ENCODE measurements at regions not wholly inside any gene's neighbourhood (a gene's known extent, or its start where the extent isn't known, plus 50 kb on each side); places are given as distances from the start of the nearest gene placed in this dataset.

DNA sequence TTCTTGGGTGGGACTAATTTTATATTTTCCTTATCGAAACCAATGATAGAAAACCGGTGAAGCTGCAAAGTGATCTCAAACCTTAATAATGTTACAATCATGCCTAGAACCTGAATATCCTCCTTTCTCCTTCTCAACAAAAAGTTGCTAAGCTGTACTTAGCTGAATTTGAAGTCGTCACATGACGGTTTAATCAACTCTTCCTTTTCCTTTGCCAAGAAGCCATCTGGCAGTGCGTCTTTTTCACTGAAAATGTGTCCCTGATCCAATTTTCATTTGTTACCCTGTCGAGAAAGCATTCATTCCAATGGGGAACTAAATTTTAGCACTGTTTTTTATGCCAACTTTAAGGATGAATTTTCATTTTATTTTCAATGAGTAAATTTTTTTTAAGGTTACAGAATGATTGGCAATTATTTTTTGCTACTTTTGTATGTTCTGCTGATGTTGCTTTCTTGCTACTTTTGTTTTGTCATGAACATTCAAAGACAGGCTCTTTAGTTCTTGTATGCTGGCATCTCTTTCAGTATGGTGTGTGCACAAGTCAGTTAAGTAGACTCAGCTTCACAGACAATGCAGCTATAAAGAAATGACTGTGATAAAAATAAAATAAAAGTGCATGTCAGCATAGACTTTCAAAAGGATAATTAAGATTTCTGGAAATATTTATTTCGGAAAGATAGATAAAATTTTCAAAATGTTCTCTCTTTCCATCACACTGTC, 980.0 kb downstream of the DNAJB9 start:
- Histone ChIP-seq H2AFZ (ENCODE audit: insufficient read depth, low read depth, low read length, poor library complexity, severe bottlenecking) (no peak overlapping the region), H3K79me2 (ENCODE audit: insufficient read depth, low read length) (no peaks in the 10 kb centered on the region), H3K4me2 (replicated peaks; ENCODE audit: extremely low read depth, low read length, poor library complexity, severe bottlenecking) (no peak overlapping the region), H3K9me3 (replicated peaks in 1 of 2; ENCODE audit: control insufficient read depth in 1 of 2, insufficient read depth in 1 of 2, low read length in 2 of 2) (peaks cover 19 to 25% of the 10 kb centered on the region in 2 donors), H4K20me1 (ENCODE audit: insufficient read depth, low read length) (no peaks in the 10 kb centered on the region), H3K9ac (ENCODE audit: insufficient read depth, low read length, poor library complexity, severe bottlenecking) (no peak overlapping the region), H3K27ac (ENCODE audit: low read depth in 1 of 2, low read length in 2 of 2) (no peak overlapping the region), H3K36me3 (replicated peaks in 1 of 2; ENCODE audit: control insufficient read depth in 1 of 2, insufficient read depth in 2 of 2, low read length in 2 of 2) (no peaks in the 10 kb centered on the region), H3K27me3 (ENCODE audit: control insufficient read depth in 2 of 2, insufficient read depth in 2 of 2, low read length in 2 of 2) (no peaks in the 10 kb centered on the region), H3K4me3 (replicated peaks in 1 of 3; ENCODE audit: low read depth in 2 of 3, low read length in 3 of 3) (no peak overlapping the region), H3K4me1 (ENCODE audit: control insufficient read depth in 1 of 2, insufficient read depth in 2 of 2, low read length in 2 of 2) (no peaks in the 10 kb centered on the region)
- TF ChIP-seq, protein P1, sequence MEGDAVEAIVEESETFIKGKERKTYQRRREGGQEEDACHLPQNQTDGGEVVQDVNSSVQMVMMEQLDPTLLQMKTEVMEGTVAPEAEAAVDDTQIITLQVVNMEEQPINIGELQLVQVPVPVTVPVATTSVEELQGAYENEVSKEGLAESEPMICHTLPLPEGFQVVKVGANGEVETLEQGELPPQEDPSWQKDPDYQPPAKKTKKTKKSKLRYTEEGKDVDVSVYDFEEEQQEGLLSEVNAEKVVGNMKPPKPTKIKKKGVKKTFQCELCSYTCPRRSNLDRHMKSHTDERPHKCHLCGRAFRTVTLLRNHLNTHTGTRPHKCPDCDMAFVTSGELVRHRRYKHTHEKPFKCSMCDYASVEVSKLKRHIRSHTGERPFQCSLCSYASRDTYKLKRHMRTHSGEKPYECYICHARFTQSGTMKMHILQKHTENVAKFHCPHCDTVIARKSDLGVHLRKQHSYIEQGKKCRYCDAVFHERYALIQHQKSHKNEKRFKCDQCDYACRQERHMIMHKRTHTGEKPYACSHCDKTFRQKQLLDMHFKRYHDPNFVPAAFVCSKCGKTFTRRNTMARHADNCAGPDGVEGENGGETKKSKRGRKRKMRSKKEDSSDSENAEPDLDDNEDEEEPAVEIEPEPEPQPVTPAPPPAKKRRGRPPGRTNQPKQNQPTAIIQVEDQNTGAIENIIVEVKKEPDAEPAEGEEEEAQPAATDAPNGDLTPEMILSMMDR (IDR thresholded peaks at IDR 0.05), result no peak
- Mint-ChIP-seq H3K9me3 (peaks cover 4 to 16% (median 11%) of the 10 kb centered on the region in 7 donors), H3K4me3 (no peak overlapping the region), H3K27ac (no peak overlapping the region), H3K4me1 (no peaks in the 10 kb centered on the region), H3K27me3 (ENCODE audit: low read depth in 3 of 3) (no peaks in the 10 kb centered on the region), H3K36me3 (no peaks in the 10 kb centered on the region)
- WGBS (ENCODE audit: insufficient coverage), result 85% methylated on average over 3 of the region's 7 CpGs
- DNase-seq, result no peak
- intact Hi-C loops (cut with micrococcal nuclease), result no loop called here

- Histone ChIP-seq H2AFZ (ENCODE audit: insufficient read depth, low read depth, low read length, poor library complexity, severe bottlenecking) (no peak overlapping the region), H3K4me3 (replicated peaks in 1 of 3; ENCODE audit: low read depth in 2 of 3, low read length in 3 of 3) (no peak overlapping the region), H3K27me3 (ENCODE audit: control insufficient read depth in 2 of 2, insufficient read depth in 2 of 2, low read length in 2 of 2) (no peaks in the 10 kb centered on the region), H3K79me2 (ENCODE audit: insufficient read depth, low read length) (no peaks in the 10 kb centered on the region), H3K36me3 (replicated peaks in 1 of 2; ENCODE audit: control insufficient read depth in 1 of 2, insufficient read depth in 2 of 2, low read length in 2 of 2) (no peaks in the 10 kb centered on the region), H3K27ac (ENCODE audit: low read depth in 1 of 2, low read length in 2 of 2) (no peak overlapping the region), H3K9me3 (replicated peaks in 1 of 2; ENCODE audit: control insufficient read depth in 1 of 2, insufficient read depth in 1 of 2, low read length in 2 of 2) (peaks cover 14 to 25% of the 10 kb centered on the region in 2 donors), H4K20me1 (ENCODE audit: insufficient read depth, low read length) (no peaks in the 10 kb centered on the region), H3K9ac (ENCODE audit: insufficient read depth, low read length, poor library complexity, severe bottlenecking) (no peak overlapping the region), H3K4me2 (replicated peaks; ENCODE audit: extremely low read depth, low read length, poor library complexity, severe bottlenecking) (no peak overlapping the region), H3K4me1 (ENCODE audit: control insufficient read depth in 1 of 2, insufficient read depth in 2 of 2, low read length in 2 of 2) (no peaks in the 10 kb centered on the region)
- H3K27me3 Mint-ChIP-seq (ENCODE audit: low read depth in 3 of 3), result peaks cover 0 to 2% (median 0%) of the 10 kb centered on the region in 3 donors
- WGBS (ENCODE audit: insufficient coverage), result no CpG with 5 or more reads among the region's 2 CpGs
- H3K4me1 Mint-ChIP-seq, result no peaks in the 10 kb centered on the region
- intact Hi-C loops (cut with micrococcal nuclease), result no loop called here
- H3K9me3 Mint-ChIP-seq, result peaks cover 4 to 20% (median 11%) of the 10 kb centered on the region in 7 donors
- no peak overlapping the region for H3K4me3 Mint-ChIP-seq
- H3K36me3 Mint-ChIP-seq, result no peaks in the 10 kb centered on the region
- no peak overlapping the region for H3K27ac Mint-ChIP-seq
- TF ChIP-seq, protein P1 (IDR thresholded peaks at IDR 0.05), result no peak
- no peak for DNase-seq
These were observed 982.3 kb downstream of the DNAJB9 start for GRCh38 chr7:109552017-109552416.
